ENCODE measurements at regions not wholly inside any gene's neighbourhood (a gene's known extent, or its start where the extent isn't known, plus 50 kb on each side); places are given as distances from the start of the nearest gene placed in this dataset.

- DNase-seq (no peak), ATAC-seq (no peak)
- WGBS (ENCODE audit: insufficient coverage, low coverage, low lambda C conversion rate, missing lambda C conversion rate) = 56% methylated on average over 4 of the region's 4 CpGs
- H3K36me3 ChIP-seq = no peaks in the 10 kb centered on the region
- intact Hi-C loops (cut with DNase I) = no loop called here
- no peaks in the 10 kb centered on the region for H3K9me3 ChIP-seq
- no peak for TF ChIP-seq CTCF (IDR thresholded peaks at IDR 0.05)
- no peak for TF ChIP-seq POLR2A (IDR thresholded peaks at IDR 0.05)
- no peaks in the 10 kb centered on the region for H3K4me1 ChIP-seq
- H3K27me3 ChIP-seq = peaks cover 0 to 7% of the 10 kb centered on the region in 2 donors
- H3K27ac ChIP-seq = no peak overlapping the region
- H3K4me3 ChIP-seq = no peak overlapping the region
Measured at GRCh38 chr3:27985369-27986035, 255.9 kb upstream of the CMC1 start.

GRCh38 chr3:27986234-27986879 lies 255.1 kb upstream of the CMC1 start:
- intact Hi-C loops (cut with DNase I) = no loop called here

GRCh38 chr3:27990324-27990723 lies 251.1 kb upstream of the CMC1 start:
- no peak overlapping the region for H3K4me3 ChIP-seq
- no peaks in the 10 kb centered on the region for H3K9me3 ChIP-seq
- no peaks in the 10 kb centered on the region for H3K4me1 ChIP-seq
- no peak overlapping the region for H3K27ac ChIP-seq
- intact Hi-C loops (cut with DNase I) = no loop called here
- no peak for TF ChIP-seq CTCF (IDR thresholded peaks at IDR 0.05)
- TF ChIP-seq POLR2A (IDR thresholded peaks at IDR 0.05) = no peak
- H3K27me3 ChIP-seq = peaks cover 0 to 7% of the 10 kb centered on the region in 2 donors
- ATAC-seq (no peak), DNase-seq (no peak)
- H3K36me3 ChIP-seq = no peaks in the 10 kb centered on the region

More at GRCh38 chr3:27986234-27986879, 255.1 kb upstream of the CMC1 start:
- Histone ChIP-seq H3K4me3 (no peak overlapping the region), H3K27ac (no peak overlapping the region), H3K9me3 (no peaks in the 10 kb centered on the region), H3K27me3 (peaks cover 0 to 7% of the 10 kb centered on the region in 2 donors), H3K36me3 (no peaks in the 10 kb centered on the region), H3K4me1 (no peaks in the 10 kb centered on the region)
- 54% methylated on average over 6 of the region's 6 CpGs for WGBS (ENCODE audit: insufficient coverage, low coverage, low lambda C conversion rate, missing lambda C conversion rate)
- TF ChIP-seq POLR2A (IDR thresholded peaks at IDR 0.05) = no peak
- no peak for TF ChIP-seq CTCF (IDR thresholded peaks at IDR 0.05)
- ATAC-seq (no peak), DNase-seq (no peak)

- Histone ChIP-seq H3K4me3 (no peak overlapping the region), H3K9me3 (no peaks in the 10 kb centered on the region), H3K4me1 (no peaks in the 10 kb centered on the region), H3K27me3 (peaks cover 0 to 7% of the 10 kb centered on the region in 2 donors), H3K36me3 (no peaks in the 10 kb centered on the region), H3K27ac (no peak overlapping the region)
- no peak for TF ChIP-seq CTCF (IDR thresholded peaks at IDR 0.05)
- no peak for TF ChIP-seq POLR2A (IDR thresholded peaks at IDR 0.05)
- no peak for ATAC-seq
- DNase-seq = no peak
- intact Hi-C loops (cut with DNase I) = no loop called here
Measured at GRCh38 chr3:27990837-27991236, 250.6 kb upstream of the CMC1 start.
